GM12892 (cell line): ENCODE measurements at regions not wholly inside any gene's neighbourhood (a gene's known extent, or its start where the extent isn't known, plus 50 kb on each side); places are given as distances from the start of the nearest gene placed in this dataset.

ENCODE experiments used
- POLR2A ChIP-seq: IDR thresholded peaks from 2 replicates; pipeline ENCODE4 v1.6.1; 2011; ENCODE audit warnings: low read depth, low read length, control low read depth
- POLR2AphosphoS5 ChIP-seq: IDR thresholded peaks from 2 replicates; pipeline ENCODE4 v1.6.1; 2011; ENCODE audit warnings: low read depth, low read length, control low read depth
- TAF1 ChIP-seq: IDR thresholded peaks from 2 replicates; pipeline ENCODE4 v1.6.1; 2011; ENCODE audit warnings: low read depth, mild to moderate bottlenecking, control low read depth, low read length, borderline replicate concordance

DNA sequence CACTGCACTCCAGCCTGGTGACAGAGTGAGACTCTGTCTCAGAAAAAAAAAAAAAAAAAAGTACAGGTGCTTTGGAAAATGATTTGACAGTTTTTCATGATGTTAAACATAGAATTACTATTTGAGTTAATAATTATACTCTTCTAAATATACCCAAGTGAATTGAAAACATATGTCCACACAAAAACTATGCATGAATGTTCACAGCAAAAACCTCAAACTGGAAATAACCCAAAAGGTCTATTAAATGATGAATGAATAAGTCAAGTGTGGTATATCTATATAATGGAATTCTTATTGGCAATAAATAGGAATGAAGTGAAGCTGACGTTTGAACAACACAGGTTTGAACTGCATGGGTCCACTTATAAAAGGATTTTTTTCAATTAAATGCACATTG, 207.2 kb upstream of the DAB2 start:
- no peak for TF ChIP-seq POLR2AphosphoS5
- no peak for TF ChIP-seq POLR2A
- TF ChIP-seq TAF1: no peak
